K562 (cell line): ENCODE measurements at regions not wholly inside any gene's neighbourhood (a gene's known extent, or its start where the extent isn't known, plus 50 kb on each side); places are given as distances from the start of the nearest gene placed in this dataset.

Experiments
- ATAC-seq: fragments of 200-7000 bp; cut with Tn5 transposase; 3 replicates; pipeline ENCODE4 v1.9.1; 2020; ENCODE audit warnings: moderate library complexity
- BruUV-seq: library from RNA; stranded (reverse); fragments of 400-500 nt; replicated peaks from 2 replicates; lab custom pipeline; 2021; lab: Mats Ljungman, UMichigan
- CTCF ChIA-PET: fragments of 300-600 bp; formaldehyde crosslinking; extraction: SDS; loops from one replicate; lab custom pipeline; 2021; ENCODE audit warnings: low intra/inter-chr PET ratio; lab: Yijun Ruan, JAX
- POLR2A ChIA-PET: fragments of 300-600, 350-650 bp; sonication (Branson Sonifier 250); formaldehyde crosslinking; extraction: SDS; loops from one replicate; lab custom pipeline; 2021; ENCODE audit warnings: antibody characterized with exemption, inconsistent platforms; lab: Yijun Ruan, JAX
- DNase-seq, 4 experiments: peaks; one replicate each; pipeline versions ENCODE4 v3.0.0 to v3.0.0-alpha.2; 2011 to 2018; ENCODE audit warnings: low spot score in 3 of 4, mixed read lengths in 3 of 4; ENCODE audit errors: extremely low read depth in 1 of 4
- FAIRE-seq: peaks from 2 replicates; lab custom pipeline; 2011; peaks lifted over from hg19 to GRCh38; lab: Jason Lieb, UNC
- H2AFZ ChIP-seq: 2 replicates; pipeline ENCODE4 v1.6.0; 2011; ENCODE audit warnings: low read depth, low read length, control low read depth, inconsistent platforms
- H3K27ac ChIP-seq: fragments of 200-600 bp; 3 replicates; pipeline ENCODE4 v1.8.0; 2011; ENCODE audit warnings: low read depth, mild to moderate bottlenecking, control low read depth, inconsistent platforms, low read length, moderate library complexity, mixed read lengths; ENCODE audit errors: extremely low read depth
- H3K27me3 ChIP-seq, 2 experiments: fragments of 300-600 bp in 1 of 2; 2 replicates in 1 of 2; 3 replicates in 1 of 2; pipeline versions ENCODE4 v1.6.0 to v1.8.0; 2011; ENCODE audit warnings: inconsistent platforms in 2 of 2, low read length in 2 of 2, mild to moderate bottlenecking in 1 of 2, mixed read lengths in 1 of 2, moderate library complexity in 1 of 2; ENCODE audit not compliant: control insufficient read depth in 2 of 2, insufficient read depth in 2 of 2
- H3K36me3 ChIP-seq: fragments of 300-600 bp; 3 replicates; pipeline ENCODE4 v1.8.0; 2011; ENCODE audit warnings: mild to moderate bottlenecking, low read length, inconsistent platforms; ENCODE audit not compliant: control insufficient read depth, insufficient read depth
- H3K4me1 ChIP-seq, 2 experiments: fragments of 200-600 bp in 1 of 2; replicated peaks in 1 of 2; 2 replicates in 1 of 2; 3 replicates in 1 of 2; pipeline versions ENCODE4 v1.5.1 to v1.8.0; 2011; ENCODE audit warnings: inconsistent platforms in 2 of 2, low read length in 2 of 2, mild to moderate bottlenecking in 1 of 2, mixed read lengths in 1 of 2, moderate library complexity in 1 of 2; ENCODE audit not compliant: control insufficient read depth in 2 of 2, insufficient read depth in 2 of 2
- H3K4me2 ChIP-seq: 2 replicates; pipeline ENCODE4 v1.6.1; 2011; ENCODE audit warnings: low read length, control low read depth, inconsistent platforms, mixed read lengths; ENCODE audit not compliant: insufficient read depth
- H3K4me3 ChIP-seq: fragments of 200-600 bp; sonication (generic), shearing (Covaris generic); 2 replicates; pipeline ENCODE4 v1.5.1; 2016; ENCODE audit warnings: control low read depth, inconsistent platforms
- H3K79me2 ChIP-seq: fragments of 200-600 bp; 3 replicates; pipeline ENCODE4 v1.8.0; 2011; ENCODE audit warnings: low read length, inconsistent platforms; ENCODE audit not compliant: control insufficient read depth, insufficient read depth
- H3K9ac ChIP-seq, 2 experiments: 2 replicates each; pipeline versions ENCODE4 v1.6.0 to v1.6.1; 2011; ENCODE audit warnings: low read depth in 2 of 2, low read length in 2 of 2, control low read depth in 1 of 2, inconsistent platforms in 1 of 2, mild to moderate bottlenecking in 1 of 2, mixed read lengths in 1 of 2; ENCODE audit not compliant: insufficient read depth in 1 of 2
- H3K9me1 ChIP-seq: one replicate; pipeline ENCODE4 v1.6.0; 2011; ENCODE audit warnings: inconsistent platforms, mild to moderate bottlenecking, low read length, moderate library complexity; ENCODE audit not compliant: control insufficient read depth, insufficient read depth
- H3K9me3 ChIP-seq: replicated peaks from 2 replicates; pipeline ENCODE4 v1.5.1; 2011; ENCODE audit warnings: low read depth, low read length, inconsistent platforms; ENCODE audit not compliant: control insufficient read depth, insufficient read depth
- H4K20me1 ChIP-seq: replicated peaks from 2 replicates; pipeline ENCODE4 v1.6.1; 2011; ENCODE audit warnings: low read length, inconsistent platforms, mixed read lengths; ENCODE audit not compliant: control insufficient read depth, insufficient read depth
- KLF13 ChIP-seq: fragments of 450-650 bp; IDR thresholded peaks from 2 replicates; pipeline ENCODE4 v1.6.1; 2016; ENCODE audit warnings: missing genetic modification characterization, low read depth, mild to moderate bottlenecking, missing compliant biosample characterization, moderate library complexity, borderline replicate concordance
- KLF16 ChIP-seq: IDR thresholded peaks from 2 replicates; pipeline ENCODE4 v1.6.1; 2016; ENCODE audit warnings: antibody characterized with exemption
- LCOR ChIP-seq: sonication (generic); formaldehyde crosslinking; IDR thresholded peaks from 2 replicates; pipeline ENCODE4 v1.8.0; 2022; ENCODE audit warnings: mild to moderate bottlenecking, missing genetic modification reagents
- MTA1 ChIP-seq: fragments of 450-650 bp; IDR thresholded peaks from 2 replicates; pipeline ENCODE4 v1.6.1; 2017; ENCODE audit warnings: borderline replicate concordance
- NR3C1 ChIP-seq: sonication (generic); formaldehyde crosslinking; IDR thresholded peaks from 2 replicates; pipeline ENCODE4 v1.8.1; 2022; ENCODE audit warnings: missing genetic modification reagents
- POU5F1 ChIP-seq: fragments of 150-350 bp; IDR thresholded peaks from 2 replicates; pipeline ENCODE4 v1.6.1; 2014; ENCODE audit warnings: borderline replicate concordance, low read length, low read depth, mild to moderate bottlenecking; ENCODE audit not compliant: partially characterized antibody
- RAD21 ChIP-seq, 2 experiments: fragments of 250-450 bp in 1 of 2; fragments of 450-650 bp in 1 of 2; sonication (Bioruptor Pico) in 1 of 2; formaldehyde crosslinking in 1 of 2; IDR thresholded peaks in 1 of 2; conservative IDR thresholded peaks in 1 of 2; 2 replicates each; pipeline versions ENCODE4 v1.4.0 to v1.8.0; 2020 to 2022; ENCODE audit warnings: mild to moderate bottlenecking in 2 of 2, moderate library complexity in 1 of 2
- SIN3A ChIP-seq, 2 experiments: fragments of 150-350 bp in 1 of 2; IDR thresholded peaks; 2 replicates each; pipeline ENCODE4 v1.6.1; 2011 to 2016; ENCODE audit warnings: borderline replicate concordance in 2 of 2, low read depth in 2 of 2, low read length in 2 of 2, mild to moderate bottlenecking in 2 of 2, moderate library complexity in 2 of 2; ENCODE audit not compliant: control insufficient read depth in 1 of 2
- TEAD1 ChIP-seq, 2 experiments: fragments of 450-650 bp in 1 of 2; sonication (generic) in 1 of 2; formaldehyde crosslinking; IDR thresholded peaks; 2 replicates each; pipeline versions ENCODE4 v1.4.0 to v1.8.0; 2020 to 2022; ENCODE audit warnings: mild to moderate bottlenecking in 2 of 2, missing genetic modification reagents in 1 of 2
- ZNF217 ChIP-seq: sonication (generic); formaldehyde crosslinking; IDR thresholded peaks from 2 replicates; pipeline ENCODE4 v1.8.0; 2022; ENCODE audit warnings: mild to moderate bottlenecking, missing genetic modification reagents
- ZNF311 ChIP-seq: fragments of 250-450 bp; sonication (Bioruptor Pico); IDR thresholded peaks from 2 replicates; pipeline ENCODE4 v1.4.0; 2020; ENCODE audit warnings: mild to moderate bottlenecking, moderate library complexity
- ZNF57 ChIP-seq: fragments of 450-650 bp; formaldehyde crosslinking; IDR thresholded peaks from 2 replicates; pipeline ENCODE4 v1.4.0; 2020; ENCODE audit warnings: mild to moderate bottlenecking, moderate library complexity
- WGBS: fragments of 100-300 bp; shearing (Covaris generic); methylation state at CpG from one replicate; pipeline ENCODE4 v1.1.6; 2016; ENCODE audit warnings: low coverage, mixed read lengths; ENCODE audit not compliant: insufficient coverage; ENCODE audit errors: missing lambda C conversion rate; 5-methylcytosine and 5-hydroxymethylcytosine counted together
- in situ Hi-C: fragments of 300-500 bp; cut with MboI; formaldehyde crosslinking; loops from 4 replicates; pipeline ENCODE4 v1.15.0; 2018; ENCODE audit warnings: inconsistent platforms, mixed read lengths
- intact Hi-C: fragments of 100-400 bp; cut with micrococcal nuclease; formaldehyde crosslinking; loops from 2 replicates; pipeline ENCODE4 v1.14.2; 2022
- TF ChIP-seq, protein P1 (sequence below): fragments of 450-650 bp; IDR thresholded peaks from 2 replicates; pipeline ENCODE4 v1.6.1; 2016
- TF ChIP-seq, protein P2 (sequence below): sonication (generic); formaldehyde crosslinking; IDR thresholded peaks from 2 replicates; pipeline ENCODE4 v1.8.1; 2023; ENCODE audit warnings: missing genetic modification reagents, mild to moderate bottlenecking, borderline replicate concordance
- TF ChIP-seq, protein P3 (sequence below): fragments of 250-450 bp; sonication (Bioruptor Pico); IDR thresholded peaks from 2 replicates; pipeline ENCODE4 v1.9.0; 2021; ENCODE audit warnings: mild to moderate bottlenecking

DNA sequence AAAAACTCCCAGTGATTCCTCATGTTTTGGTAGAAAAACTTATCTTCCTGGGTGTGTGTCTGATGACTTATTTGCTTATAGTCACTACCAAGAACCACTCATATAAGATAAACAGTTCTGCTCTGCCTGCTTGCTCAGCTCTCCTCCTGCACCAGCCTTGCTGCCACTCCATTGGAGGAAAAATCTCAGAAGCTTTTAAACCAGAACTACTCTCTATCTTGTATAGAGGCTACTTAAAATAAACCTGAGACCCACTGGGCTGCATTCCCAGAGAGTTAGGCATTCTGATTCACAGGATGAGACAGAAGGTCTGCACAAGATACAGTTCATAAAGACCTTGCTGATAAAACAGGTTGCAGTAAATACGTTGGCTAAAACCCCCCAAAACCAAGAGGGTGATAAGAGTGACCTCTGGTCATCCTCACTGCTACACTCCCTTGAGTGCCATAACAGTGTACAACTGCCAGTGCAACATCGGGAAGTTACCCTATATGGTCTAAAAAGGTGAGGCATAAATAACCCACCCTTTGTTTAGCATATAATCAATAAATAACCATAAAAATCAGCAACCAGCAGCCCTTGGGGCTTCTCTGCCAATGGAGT, 728.3 kb downstream of the EPHA7 start:
- DNase-seq = no peak
- WGBS = 0% methylated on average over 2 of the region's 2 CpGs
- Histone ChIP-seq H3K36me3 (no peaks in the 10 kb centered on the region), H3K4me3 (no peak overlapping the region), H3K79me2 (no peaks in the 10 kb centered on the region), H3K9me3 (no peaks in the 10 kb centered on the region; the same call in 1 of the 2 replicates), H3K4me1 (no peaks in the 10 kb centered on the region), H3K27me3 (no peaks in the 10 kb centered on the region), H3K27ac (no peak overlapping the region), H3K9me1 (no peaks in the 10 kb centered on the region), H4K20me1 (no peaks in the 10 kb centered on the region), H3K9ac (no peak overlapping the region), H3K4me2 (no peak overlapping the region), H2AFZ (no peak overlapping the region)
- ChIA-PET POLR2A (no interaction called here), CTCF (no interaction called here)
- intact Hi-C loops (no loop called here), in situ Hi-C loops (no loop called here)
- no peak for FAIRE-seq
- no peak for ATAC-seq
- BruUV-seq = no TSS peak
- TF ChIP-seq KLF16 = no peak
- no peak for TF ChIP-seq NR3C1 (CRISPR knock-in tag)
- no peak for TF ChIP-seq LCOR (CRISPR knock-in tag)
- TF ChIP-seq ZNF311 (CRISPR knock-in tag) = no peak
- TF ChIP-seq, protein P1, sequence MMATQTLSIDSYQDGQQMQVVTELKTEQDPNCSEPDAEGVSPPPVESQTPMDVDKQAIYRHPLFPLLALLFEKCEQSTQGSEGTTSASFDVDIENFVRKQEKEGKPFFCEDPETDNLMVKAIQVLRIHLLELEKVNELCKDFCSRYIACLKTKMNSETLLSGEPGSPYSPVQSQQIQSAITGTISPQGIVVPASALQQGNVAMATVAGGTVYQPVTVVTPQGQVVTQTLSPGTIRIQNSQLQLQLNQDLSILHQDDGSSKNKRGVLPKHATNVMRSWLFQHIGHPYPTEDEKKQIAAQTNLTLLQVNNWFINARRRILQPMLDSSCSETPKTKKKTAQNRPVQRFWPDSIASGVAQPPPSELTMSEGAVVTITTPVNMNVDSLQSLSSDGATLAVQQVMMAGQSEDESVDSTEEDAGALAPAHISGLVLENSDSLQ = no peak
- no peak for TF ChIP-seq KLF13
- TF ChIP-seq RAD21 (CRISPR knock-in tag; conservative IDR thresholded peaks at IDR 0.05 in 1 of 2, IDR thresholded peaks at IDR 0.05 in 1 of 2) = no peak
- TF ChIP-seq POU5F1 = no peak
- no peak for TF ChIP-seq TEAD1 (CRISPR knock-in tag; IDR thresholded peaks at IDR 0.05)
- TF ChIP-seq, protein P2, sequence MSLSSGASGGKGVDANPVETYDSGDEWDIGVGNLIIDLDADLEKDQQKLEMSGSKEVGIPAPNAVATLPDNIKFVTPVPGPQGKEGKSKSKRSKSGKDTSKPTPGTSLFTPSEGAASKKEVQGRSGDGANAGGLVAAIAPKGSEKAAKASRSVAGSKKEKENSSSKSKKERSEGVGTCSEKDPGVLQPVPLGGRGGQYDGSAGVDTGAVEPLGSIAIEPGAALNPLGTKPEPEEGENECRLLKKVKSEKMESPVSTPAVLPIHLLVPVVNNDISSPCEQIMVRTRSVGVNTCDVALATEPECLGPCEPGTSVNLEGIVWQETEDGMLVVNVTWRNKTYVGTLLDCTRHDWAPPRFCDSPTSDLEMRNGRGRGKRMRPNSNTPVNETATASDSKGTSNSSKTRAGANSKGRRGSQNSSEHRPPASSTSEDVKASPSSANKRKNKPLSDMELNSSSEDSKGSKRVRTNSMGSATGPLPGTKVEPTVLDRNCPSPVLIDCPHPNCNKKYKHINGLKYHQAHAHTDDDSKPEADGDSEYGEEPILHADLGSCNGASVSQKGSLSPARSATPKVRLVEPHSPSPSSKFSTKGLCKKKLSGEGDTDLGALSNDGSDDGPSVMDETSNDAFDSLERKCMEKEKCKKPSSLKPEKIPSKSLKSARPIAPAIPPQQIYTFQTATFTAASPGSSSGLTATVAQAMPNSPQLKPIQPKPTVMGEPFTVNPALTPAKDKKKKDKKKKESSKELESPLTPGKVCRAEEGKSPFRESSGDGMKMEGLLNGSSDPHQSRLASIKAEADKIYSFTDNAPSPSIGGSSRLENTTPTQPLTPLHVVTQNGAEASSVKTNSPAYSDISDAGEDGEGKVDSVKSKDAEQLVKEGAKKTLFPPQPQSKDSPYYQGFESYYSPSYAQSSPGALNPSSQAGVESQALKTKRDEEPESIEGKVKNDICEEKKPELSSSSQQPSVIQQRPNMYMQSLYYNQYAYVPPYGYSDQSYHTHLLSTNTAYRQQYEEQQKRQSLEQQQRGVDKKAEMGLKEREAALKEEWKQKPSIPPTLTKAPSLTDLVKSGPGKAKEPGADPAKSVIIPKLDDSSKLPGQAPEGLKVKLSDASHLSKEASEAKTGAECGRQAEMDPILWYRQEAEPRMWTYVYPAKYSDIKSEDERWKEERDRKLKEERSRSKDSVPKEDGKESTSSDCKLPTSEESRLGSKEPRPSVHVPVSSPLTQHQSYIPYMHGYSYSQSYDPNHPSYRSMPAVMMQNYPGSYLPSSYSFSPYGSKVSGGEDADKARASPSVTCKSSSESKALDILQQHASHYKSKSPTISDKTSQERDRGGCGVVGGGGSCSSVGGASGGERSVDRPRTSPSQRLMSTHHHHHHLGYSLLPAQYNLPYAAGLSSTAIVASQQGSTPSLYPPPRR (CRISPR knock-in tag) = no peak
- no peak for TF ChIP-seq SIN3A (IDR thresholded peaks at IDR 0.05; ENCODE audit: borderline replicate concordance in 2 of 2, control insufficient read depth in 1 of 2, low read depth in 2 of 2, low read length in 2 of 2)
- TF ChIP-seq, protein P3, sequence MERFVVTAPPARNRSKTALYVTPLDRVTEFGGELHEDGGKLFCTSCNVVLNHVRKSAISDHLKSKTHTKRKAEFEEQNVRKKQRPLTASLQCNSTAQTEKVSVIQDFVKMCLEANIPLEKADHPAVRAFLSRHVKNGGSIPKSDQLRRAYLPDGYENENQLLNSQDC = no peak
- TF ChIP-seq ZNF57 = no peak
- no peak for TF ChIP-seq ZNF217
- no peak for TF ChIP-seq MTA1
